OCI-LY1 (cell line): ENCODE measurements at regions not wholly inside any gene's neighbourhood (a gene's known extent, or its start where the extent isn't known, plus 50 kb on each side); places are given as distances from the start of the nearest gene placed in this dataset.

Source experiments
- CTCF ChIP-seq: fragments of 200-600 bp; sonication (generic), shearing (Covaris generic); IDR thresholded peaks from 2 replicates; pipeline ENCODE4 v1.5.1; 2017; ENCODE audit warnings: mild to moderate bottlenecking, antibody characterized with exemption, low read length, moderate library complexity, mixed read lengths
- EZH2 ChIP-seq: fragments of 200-600 bp; sonication (generic), shearing (Covaris generic); IDR thresholded peaks from 2 replicates; pipeline ENCODE4 v1.8.0; 2017; ENCODE audit warnings: borderline replicate concordance, mixed run types, mild to moderate bottlenecking, antibody characterized with exemption, low read length, moderate library complexity, mixed read lengths

GRCh38 chr22:47566491-47566890, 804.0 kb downstream of the TBC1D22A start:
- TF ChIP-seq CTCF (no peak), EZH2 (no peak)
